WI38 (cell line): ENCODE measurements at regions not wholly inside any gene's neighbourhood (a gene's known extent, or its start where the extent isn't known, plus 50 kb on each side); places are given as distances from the start of the nearest gene placed in this dataset.

Source experiments
- H3K4me3 ChIP-seq: 2 replicates; pipeline ENCODE4 v1.5.1; 2011; ENCODE audit warnings: low read depth, mild to moderate bottlenecking, control low read depth, low read length
- CTCF ChIP-seq: IDR thresholded peaks from 2 replicates; pipeline ENCODE4 v1.5.1; 2012; ENCODE audit warnings: low read depth, mild to moderate bottlenecking, control low read depth, low read length

DNA sequence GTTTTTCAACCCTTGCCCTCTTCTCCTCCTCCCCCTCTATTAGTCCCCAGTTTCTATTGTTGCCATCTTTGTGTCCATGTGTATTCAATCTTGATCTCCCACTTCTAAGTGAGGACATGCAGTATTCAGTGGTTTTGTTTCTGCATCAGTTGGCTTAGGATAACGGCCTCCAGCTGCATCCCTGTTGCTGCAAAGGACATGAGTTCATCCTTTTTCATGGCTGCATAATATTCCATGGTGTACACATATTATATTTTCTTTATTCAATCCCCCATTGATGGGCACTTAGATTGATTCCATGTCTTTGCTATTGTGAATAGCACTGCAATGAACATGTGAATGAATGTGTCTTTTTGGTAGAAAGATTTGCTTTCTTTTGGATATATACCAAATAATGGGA is 190.4 kb upstream of the LYZL1 start:
- no peak overlapping the region for H3K4me3 ChIP-seq
- TF ChIP-seq CTCF = no peak

DNA sequence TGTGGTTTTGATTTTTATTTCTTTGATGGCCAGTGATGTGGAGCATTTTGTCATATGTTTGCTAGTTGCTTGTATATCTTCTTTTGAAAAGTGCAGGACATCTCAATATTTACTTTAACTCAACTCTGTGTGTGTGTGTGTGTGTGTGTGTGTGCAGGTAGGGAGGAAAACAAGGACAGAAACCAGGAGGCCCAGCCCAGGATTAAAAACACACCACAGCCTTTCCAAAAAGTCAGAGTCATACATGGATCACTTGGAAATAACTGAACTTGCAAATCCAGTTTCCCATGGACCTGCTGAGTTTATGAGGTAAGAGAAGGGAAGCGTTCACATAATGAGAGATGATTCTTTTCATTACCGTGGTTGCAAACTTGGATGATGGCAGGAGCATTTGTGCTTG is 189.9 kb upstream of the LYZL1 start:
- no peak overlapping the region for H3K4me3 ChIP-seq
- no peak for TF ChIP-seq CTCF

GRCh38 chr10:29099415-29099814 is 189.5 kb upstream of the LYZL1 start:
- no peak for TF ChIP-seq CTCF
- no peak overlapping the region for H3K4me3 ChIP-seq

DNA sequence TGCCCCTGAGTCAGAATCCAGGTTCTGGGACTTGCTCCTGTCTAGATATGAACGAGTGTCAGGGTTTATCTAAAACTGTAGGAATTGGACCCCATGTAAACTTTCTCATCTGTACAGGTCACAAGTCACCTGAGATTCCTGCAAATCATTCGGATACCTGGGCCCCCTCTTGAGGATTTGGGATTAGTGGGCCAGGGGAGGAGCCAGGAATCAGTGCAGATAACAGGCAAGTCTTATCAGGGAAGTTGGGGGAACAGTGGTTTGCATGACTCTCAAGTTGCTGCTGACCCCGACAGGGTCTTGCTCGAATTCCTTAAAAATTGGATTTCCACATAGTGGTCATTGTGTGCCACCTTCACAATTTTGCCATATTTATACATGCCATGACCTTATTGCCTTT is 188.4 kb upstream of the LYZL1 start:
- no peak for TF ChIP-seq CTCF
- H3K4me3 ChIP-seq = no peak overlapping the region

DNA sequence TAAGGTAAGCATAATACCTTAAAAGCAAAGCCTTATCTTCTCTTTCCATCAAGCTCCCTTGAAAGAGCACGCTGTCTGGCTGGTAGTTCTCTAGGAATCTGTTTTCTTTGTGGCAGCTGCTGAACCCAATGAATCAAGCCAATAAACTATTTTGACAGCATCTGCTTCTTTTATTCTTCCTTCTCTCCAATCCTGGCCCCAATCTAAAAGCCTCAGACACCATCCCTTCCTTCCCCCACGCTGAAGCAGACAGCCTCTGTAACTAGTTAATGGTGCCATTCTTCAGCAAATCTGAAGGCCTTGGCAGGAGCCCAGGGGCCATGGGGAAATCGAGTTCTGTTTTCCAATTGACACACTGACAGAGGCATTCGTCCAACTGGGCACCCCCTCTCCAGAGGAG is 186.6 kb upstream of the LYZL1 start:
- TF ChIP-seq CTCF = no peak
- H3K4me3 ChIP-seq = no peak overlapping the region

GRCh38 chr10:29102636-29103035 is 186.2 kb upstream of the LYZL1 start:
- TF ChIP-seq CTCF = no peak
- no peak overlapping the region for H3K4me3 ChIP-seq

DNA sequence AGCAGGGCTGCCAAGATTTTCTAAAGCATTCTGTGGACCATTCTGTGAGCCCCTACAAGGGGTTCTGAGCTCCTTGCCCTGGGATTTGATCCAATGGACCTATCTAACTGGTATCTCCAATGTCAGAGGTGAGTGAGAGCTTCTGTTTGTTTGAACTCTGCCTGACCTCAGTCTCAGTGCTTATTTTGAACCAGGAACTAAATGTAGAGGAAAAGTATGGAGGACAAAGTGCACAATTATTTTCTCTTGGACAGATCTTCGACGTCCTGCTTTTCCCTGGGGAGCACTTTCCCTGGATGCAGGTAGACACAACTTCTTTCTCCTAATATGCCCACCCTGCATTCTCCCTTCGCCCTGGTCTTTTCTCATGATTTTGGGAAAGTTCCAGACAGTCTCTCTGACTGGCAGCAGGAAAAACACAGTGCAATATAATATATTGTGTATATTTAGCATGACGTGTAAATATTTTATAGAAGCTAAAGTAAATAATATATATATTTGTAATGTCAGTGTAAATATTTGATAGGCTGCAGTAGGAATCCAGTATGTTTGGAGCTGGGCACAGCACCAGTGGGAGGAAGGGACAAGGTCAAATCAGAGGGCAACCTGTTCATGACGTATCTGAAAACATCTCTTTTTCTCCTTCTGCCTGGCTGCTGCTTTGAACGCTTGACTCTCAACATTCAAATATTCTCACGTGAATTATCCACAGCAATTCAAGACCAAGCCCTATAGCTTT is 184.0 kb upstream of the LYZL1 start:
- no peak overlapping the region for H3K4me3 ChIP-seq
- no peak for TF ChIP-seq CTCF
